Ovary (tissue), 7 donors: ENCODE measurements at regions not wholly inside any gene's neighbourhood (a gene's known extent, or its start where the extent isn't known, plus 50 kb on each side); places are given as distances from the start of the nearest gene placed in this dataset.

ENCODE experiments used
- DNase-seq, 5 donors: peaks; one replicate each; pipeline ENCODE4 v3.0.0-alpha.2; 2019 to 2020
- H3K27ac ChIP-seq, 2 donors: fragments of 200-600 bp; one replicate each; pipeline versions ENCODE4 v1.5.1 to v1.8.0; 2019 to 2022
- H3K27me3 ChIP-seq: fragments of 200-600 bp; one replicate; pipeline ENCODE4 v1.8.0; 2022
- H3K36me3 ChIP-seq: fragments of 200-600 bp; sonication (generic); one replicate; pipeline ENCODE4 v1.5.1; 2019
- H3K4me1 ChIP-seq: one replicate; pipeline ENCODE4 v1.8.1; 2013; ENCODE audit warnings: mild to moderate bottlenecking, moderate library complexity; ENCODE audit not compliant: insufficient read depth
- H3K4me3 ChIP-seq: fragments of 200-600 bp; sonication (generic); one replicate; pipeline ENCODE4 v1.5.1; 2017
- H3K9me3 ChIP-seq, 2 donors: fragments of 200-600 bp in 1 of 2; sonication (generic) in 1 of 2; one replicate each; pipeline versions ENCODE4 v1.5.1 to v1.8.1; 2013 to 2019; ENCODE audit warnings: mild to moderate bottlenecking in 1 of 2, moderate library complexity in 1 of 2
- EP300 ChIP-seq: sonication (generic); formaldehyde crosslinking; IDR thresholded peaks from one replicate; pipeline ENCODE4 v1.6.1; 2017; ENCODE audit warnings: antibody characterized with exemption
- POLR2A ChIP-seq: fragments of 450-650 bp; IDR thresholded peaks from one replicate; pipeline ENCODE4 v1.6.1; 2017; ENCODE audit warnings: antibody characterized with exemption, mild to moderate bottlenecking, moderate library complexity
- WGBS, 3 donors: extraction: QIAGEN DNeasy Blood & Tissue Kit in 1 of 3; methylation state at CpG; one replicate each; pipeline versions ENCODE4 v1.1.5 to v1.1.7; 2013 to 2017; 5-methylcytosine and 5-hydroxymethylcytosine counted together
- intact Hi-C, 4 donors: fragments of 100-400 bp; cut with DNase I; formaldehyde crosslinking; loops; one replicate each; pipeline versions ENCODE4 v1.11.0 to v1.15.1; 2022 to 2023
- TF ChIP-seq, protein P1 (sequence below), 3 donors: fragments of 450-650 bp in 2 of 3; fragments of 200-600 bp in 1 of 3; IDR thresholded peaks; one replicate each; pipeline versions ENCODE4 v1.5.1 to v1.8.0; 2016 to 2022; ENCODE audit warnings: antibody characterized with exemption in 3 of 3, mild to moderate bottlenecking in 1 of 3
- donor health status: DM: no; HTN: no; CAD: no; lungs with moderate emphysema.
- donor health status: DM: no; HTN: no; CAD: no.
- donor health status: Bipolar disorder and iron deficiency.
- donor health status: DM: no; HTN: no; CAD: no.
- donor health status: DM: yes; HTN: yes; CAD: no.

GRCh38 chr20:56091628-56092234, 86.4 kb upstream of the CBLN4 start:
- H3K36me3 ChIP-seq: no peaks in the 10 kb centered on the region
- DNase-seq: no peak
- WGBS, 3 donors: 54 to 69% (median 58%) methylated on average over 2 of the region's 2 CpGs
- intact Hi-C loops: no loop called here
- no peaks in the 10 kb centered on the region for H3K27me3 ChIP-seq
- TF ChIP-seq POLR2A (no peak), EP300 (no peak)
- TF ChIP-seq, protein P1, sequence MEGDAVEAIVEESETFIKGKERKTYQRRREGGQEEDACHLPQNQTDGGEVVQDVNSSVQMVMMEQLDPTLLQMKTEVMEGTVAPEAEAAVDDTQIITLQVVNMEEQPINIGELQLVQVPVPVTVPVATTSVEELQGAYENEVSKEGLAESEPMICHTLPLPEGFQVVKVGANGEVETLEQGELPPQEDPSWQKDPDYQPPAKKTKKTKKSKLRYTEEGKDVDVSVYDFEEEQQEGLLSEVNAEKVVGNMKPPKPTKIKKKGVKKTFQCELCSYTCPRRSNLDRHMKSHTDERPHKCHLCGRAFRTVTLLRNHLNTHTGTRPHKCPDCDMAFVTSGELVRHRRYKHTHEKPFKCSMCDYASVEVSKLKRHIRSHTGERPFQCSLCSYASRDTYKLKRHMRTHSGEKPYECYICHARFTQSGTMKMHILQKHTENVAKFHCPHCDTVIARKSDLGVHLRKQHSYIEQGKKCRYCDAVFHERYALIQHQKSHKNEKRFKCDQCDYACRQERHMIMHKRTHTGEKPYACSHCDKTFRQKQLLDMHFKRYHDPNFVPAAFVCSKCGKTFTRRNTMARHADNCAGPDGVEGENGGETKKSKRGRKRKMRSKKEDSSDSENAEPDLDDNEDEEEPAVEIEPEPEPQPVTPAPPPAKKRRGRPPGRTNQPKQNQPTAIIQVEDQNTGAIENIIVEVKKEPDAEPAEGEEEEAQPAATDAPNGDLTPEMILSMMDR (IDR thresholded peaks at IDR 0.05): no peak
- no peak overlapping the region for H3K27ac ChIP-seq
- H3K4me3 ChIP-seq: no peak overlapping the region
- peaks cover 0 to 6% of the 10 kb centered on the region in 2 donors for H3K9me3 ChIP-seq
- no peaks in the 10 kb centered on the region for H3K4me1 ChIP-seq

DNA sequence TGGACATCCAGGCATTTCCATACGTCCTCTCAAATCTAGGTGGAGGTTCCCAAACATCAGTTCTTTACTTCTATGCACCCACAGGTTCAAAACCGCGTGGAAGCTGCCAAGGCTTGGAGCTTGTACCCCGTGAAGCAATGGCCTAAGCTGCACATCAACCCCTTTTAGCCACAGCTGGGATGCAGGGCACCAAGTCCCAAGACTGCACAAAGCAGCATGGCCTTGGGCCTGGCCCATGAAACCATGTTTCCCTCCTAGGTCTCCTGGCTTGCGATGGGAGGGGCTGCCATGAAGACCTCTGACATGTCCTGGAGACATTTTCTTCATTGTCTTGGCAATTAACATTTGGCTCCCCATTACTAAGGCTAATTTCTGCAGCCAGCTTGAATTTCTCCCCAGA, 88.9 kb upstream of the CBLN4 start:
- Histone ChIP-seq H3K4me3 (no peak overlapping the region), H3K27me3 (no peaks in the 10 kb centered on the region), H3K9me3 (peaks cover 0 to 6% of the 10 kb centered on the region in 2 donors), H3K36me3 (no peaks in the 10 kb centered on the region), H3K27ac (no peak overlapping the region), H3K4me1 (no peaks in the 10 kb centered on the region)
- WGBS, 3 donors: 63 to 73% (median 68%) methylated on average over 5 of the region's 5 CpGs
- no peak for DNase-seq
- intact Hi-C loops: no loop called here
- TF ChIP-seq, protein P1 (IDR thresholded peaks at IDR 0.05): no peak
- TF ChIP-seq POLR2A (no peak), EP300 (no peak)

DNA sequence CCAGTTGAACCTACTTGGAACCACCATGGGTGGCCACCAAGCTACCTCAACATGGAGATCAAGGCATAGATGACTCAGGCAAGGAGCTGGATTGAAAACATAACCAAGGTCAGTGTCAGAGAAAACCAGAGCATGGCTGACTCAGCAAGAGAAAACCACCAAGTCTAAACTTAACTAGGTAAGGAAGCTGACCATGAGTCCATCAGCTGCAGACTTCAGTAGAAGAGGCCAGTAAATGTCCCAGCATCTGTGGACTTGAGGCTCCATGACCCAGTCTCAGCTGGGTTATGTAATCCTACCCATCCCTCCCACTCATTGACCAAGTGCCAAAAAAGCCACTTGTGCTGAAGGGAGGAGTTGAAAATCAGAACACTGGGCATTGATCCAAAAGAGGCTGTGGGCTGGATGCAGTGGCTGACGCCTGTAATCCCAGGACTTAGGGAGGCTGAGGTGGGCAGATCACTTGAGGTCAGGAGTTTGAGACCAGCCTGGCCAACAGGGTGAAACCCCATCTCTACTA, 93.7 kb upstream of the CBLN4 start:
- no peaks in the 10 kb centered on the region for H3K4me1 ChIP-seq
- no peaks in the 10 kb centered on the region for H3K27me3 ChIP-seq
- no peak overlapping the region for H3K4me3 ChIP-seq
- H3K36me3 ChIP-seq: no peaks in the 10 kb centered on the region
- H3K9me3 ChIP-seq: peaks cover 0 to 3% of the 10 kb centered on the region in 2 donors
- intact Hi-C loops: no loop called here
- TF ChIP-seq, protein P1 (IDR thresholded peaks at IDR 0.05): no peak
- TF ChIP-seq EP300: no peak
- no peak for TF ChIP-seq POLR2A
- H3K27ac ChIP-seq: no peak overlapping the region
- no peak for DNase-seq
- 4 to 13% (median 7%) methylated on average over 1 of the region's 1 CpG for WGBS, 3 donors

GRCh38 chr20:56111961-56112730, 106.8 kb upstream of the CBLN4 start:
- H3K27ac ChIP-seq: no peak overlapping the region
- 53 to 73% (median 63%) methylated on average over 9 of the region's 9 CpGs for WGBS, 3 donors
- intact Hi-C loops: no loop called here
- H3K9me3 ChIP-seq: no peaks in the 10 kb centered on the region
- TF ChIP-seq POLR2A: no peak
- TF ChIP-seq, protein P1 (IDR thresholded peaks at IDR 0.05): no peak
- TF ChIP-seq EP300: no peak
- no peak overlapping the region for H3K4me3 ChIP-seq
- no peaks in the 10 kb centered on the region for H3K36me3 ChIP-seq
- H3K27me3 ChIP-seq: no peaks in the 10 kb centered on the region
- no peak for DNase-seq
- peaks cover 1% of the 10 kb centered on the region for H3K4me1 ChIP-seq
